MCF 10A (cell line): ENCODE measurements at regions not wholly inside any gene's neighbourhood (a gene's known extent, or its start where the extent isn't known, plus 50 kb on each side); places are given as distances from the start of the nearest gene placed in this dataset.
"Not testable (repeated sequence)": the region's sequence is repeated elsewhere in the genome, so short reads cannot be mapped to it uniquely, and the experiment has no call there.

Experiments used
- BruUV-seq: library from RNA; stranded (reverse); fragments of 400-500 nt; replicated peaks from 2 replicates; lab custom pipeline; 2021; lab: Mats Ljungman, UMichigan
- CTCF ChIA-PET: fragments of 300-600 bp; sonication (Branson Sonifier 250); formaldehyde crosslinking; extraction: SDS; loops from one replicate; lab custom pipeline; 2021; ENCODE audit warnings: antibody characterized with exemption, inconsistent platforms; lab: Yijun Ruan, JAX
- POLR2A ChIA-PET: fragments of 300-600, 350-650 bp; sonication (Branson Sonifier 250); formaldehyde crosslinking; extraction: SDS; loops from one replicate; lab custom pipeline; 2020; ENCODE audit warnings: antibody characterized with exemption, inconsistent platforms; lab: Yijun Ruan, JAX
- DNase-seq: peaks from one replicate; pipeline ENCODE4 v3.0.0-alpha.2; 2018; ENCODE audit not compliant: unreplicated experiment
- H3K27ac Mint-ChIP-seq: one replicate; pipeline ENCODE4 v1.8.0; 2022; ENCODE audit warnings: mild to moderate bottlenecking, low read depth, mixed read lengths; ENCODE audit not compliant: unreplicated experiment
- H3K27me3 Mint-ChIP-seq: one replicate; pipeline ENCODE4 v1.8.0; 2022; ENCODE audit warnings: mixed read lengths; ENCODE audit not compliant: insufficient read depth, unreplicated experiment
- H3K36me3 Mint-ChIP-seq: one replicate; pipeline ENCODE4 v1.8.0; 2022; ENCODE audit warnings: mild to moderate bottlenecking, moderate library complexity, mixed read lengths; ENCODE audit not compliant: insufficient read depth, unreplicated experiment
- H3K4me1 Mint-ChIP-seq: one replicate; pipeline ENCODE4 v1.8.0; 2022; ENCODE audit warnings: mixed read lengths; ENCODE audit not compliant: insufficient read depth, unreplicated experiment
- H3K4me3 Mint-ChIP-seq: one replicate; pipeline ENCODE4 v1.8.0; 2022; ENCODE audit warnings: mild to moderate bottlenecking, moderate library complexity, mixed read lengths; ENCODE audit not compliant: unreplicated experiment
- H3K9me3 Mint-ChIP-seq: one replicate; pipeline ENCODE4 v1.8.0; 2022; ENCODE audit warnings: mixed read lengths; ENCODE audit not compliant: unreplicated experiment
- CTCF ChIP-seq: fragments of 200-600 bp; IDR thresholded peaks from one replicate; pipeline ENCODE4 v1.8.0; 2022; ENCODE audit warnings: antibody characterized with exemption, mild to moderate bottlenecking; ENCODE audit not compliant: unreplicated experiment
- intact Hi-C: fragments of 100-400 bp; cut with micrococcal nuclease; formaldehyde crosslinking; loops from 2 replicates; pipeline ENCODE4 v1.14.1; 2022

DNA sequence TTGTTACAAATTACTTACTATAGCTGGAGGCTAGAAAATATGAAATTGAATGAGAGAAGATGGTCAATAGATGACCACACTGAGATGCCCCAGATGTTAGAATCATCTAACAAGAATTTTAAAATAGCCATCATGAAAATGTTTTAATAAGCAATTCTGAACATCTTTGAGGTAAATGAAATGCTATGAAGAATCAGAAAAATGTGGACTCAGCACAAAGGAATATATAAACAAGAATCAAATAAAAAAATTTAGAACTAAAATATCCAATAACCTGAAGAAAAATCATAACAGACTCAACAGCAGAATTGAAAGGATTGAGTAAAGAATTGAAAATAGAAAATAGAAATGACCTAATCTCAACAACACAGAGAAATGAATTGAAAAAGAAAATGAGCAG is 248.5 kb downstream of the PRDM9 start:
- peaks cover 5% of the 10 kb centered on the region for H3K9me3 Mint-ChIP-seq

DNA sequence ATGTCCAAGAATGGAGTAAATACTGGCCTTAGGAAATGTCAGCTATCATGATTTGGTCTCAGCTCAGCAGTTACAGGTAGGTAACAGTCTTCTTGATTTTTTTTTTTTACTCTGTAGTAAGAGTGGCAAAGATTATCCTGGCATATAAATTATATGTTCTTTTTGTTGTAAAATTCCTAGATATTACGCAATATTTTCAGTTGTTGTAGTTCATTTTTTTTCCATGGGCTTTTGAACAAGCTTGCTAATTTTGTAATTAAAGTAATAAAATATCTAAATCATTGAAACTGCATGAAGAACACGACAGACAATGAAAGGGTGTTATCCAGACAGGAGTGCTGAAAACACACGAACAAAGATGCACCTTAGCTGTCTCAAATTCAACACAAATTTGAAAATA is 249.4 kb downstream of the PRDM9 start:
- CTCF ChIA-PET: interaction anchor here (1.1 kb wide), 1 partner anchor 309 kb away, joined by 3 read pairs; no protein-coding TSS in a partner anchor
- H3K27me3 Mint-ChIP-seq: no peaks in the 10 kb centered on the region

More for the DNA sequence above, 248.5 kb downstream of the PRDM9 start:
- no TSS peak for BruUV-seq
- ChIA-PET POLR2A (interaction anchor here (0.6 kb wide), 1 partner anchor 526 kb away, joined by 3 read pairs; no protein-coding TSS in a partner anchor), CTCF (interaction anchor here (0.6 kb wide), 1 partner anchor 1029 kb away, joined by 3 read pairs; no protein-coding TSS in a partner anchor)
- H3K36me3 Mint-ChIP-seq: no peaks in the 10 kb centered on the region
- intact Hi-C loops: no loop called here
- peaks cover 6% of the 10 kb centered on the region for H3K4me1 Mint-ChIP-seq
- no peak overlapping the region for H3K27ac Mint-ChIP-seq
- TF ChIP-seq CTCF: no peak
- DNase-seq: no peak
- H3K4me3 Mint-ChIP-seq: no peak overlapping the region
- no peaks in the 10 kb centered on the region for H3K27me3 Mint-ChIP-seq

DNA sequence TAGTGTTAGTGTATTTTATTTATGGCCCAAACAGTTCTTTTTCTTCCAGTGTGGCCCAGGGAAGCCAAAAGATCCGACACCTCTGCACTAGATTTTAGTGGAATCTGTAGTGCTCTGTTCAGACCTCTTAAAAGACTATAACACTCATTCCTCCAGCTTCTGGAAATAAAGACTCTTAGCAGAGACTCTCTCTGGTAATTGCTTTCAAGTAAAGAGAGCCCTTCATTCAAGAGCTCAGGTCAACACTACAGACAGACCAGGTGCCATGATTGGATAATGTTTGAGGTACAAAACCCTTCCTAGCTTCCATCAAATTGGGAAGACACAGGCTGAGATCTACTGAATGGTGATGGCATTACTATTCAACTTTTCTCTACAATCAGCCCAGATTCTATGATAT is 255.8 kb downstream of the PRDM9 start:
- H3K4me3 Mint-ChIP-seq: no peak overlapping the region
- ChIA-PET POLR2A (interaction anchor here (0.6 kb wide), 1 partner anchor 354 kb away, joined by 3 read pairs; no protein-coding TSS in a partner anchor), CTCF (interaction anchor here (0.6 to 1.6 kb wide), 2 partner anchors 57 to 555 kb away, joined by 3 to 4 read pairs; no protein-coding TSS in a partner anchor)
- intact Hi-C loops: no loop called here
- no peaks in the 10 kb centered on the region for H3K9me3 Mint-ChIP-seq
- TF ChIP-seq CTCF: no peak
- H3K4me1 Mint-ChIP-seq: no peaks in the 10 kb centered on the region
- no peaks in the 10 kb centered on the region for H3K36me3 Mint-ChIP-seq
- no peak overlapping the region for H3K27ac Mint-ChIP-seq
- no peaks in the 10 kb centered on the region for H3K27me3 Mint-ChIP-seq
- no peak for DNase-seq
- BruUV-seq: no TSS peak

More for the DNA sequence above, 249.4 kb downstream of the PRDM9 start:
- intact Hi-C loops: no loop called here
- DNase-seq: no peak
- Mint-ChIP-seq H3K9me3 (no peaks in the 10 kb centered on the region), H3K4me1 (peaks cover 6% of the 10 kb centered on the region), H3K4me3 (no peak overlapping the region), H3K36me3 (no peaks in the 10 kb centered on the region), H3K27ac (no peak overlapping the region)
- BruUV-seq: no TSS peak
- no peak for TF ChIP-seq CTCF
- POLR2A ChIA-PET: no interaction called here

DNA sequence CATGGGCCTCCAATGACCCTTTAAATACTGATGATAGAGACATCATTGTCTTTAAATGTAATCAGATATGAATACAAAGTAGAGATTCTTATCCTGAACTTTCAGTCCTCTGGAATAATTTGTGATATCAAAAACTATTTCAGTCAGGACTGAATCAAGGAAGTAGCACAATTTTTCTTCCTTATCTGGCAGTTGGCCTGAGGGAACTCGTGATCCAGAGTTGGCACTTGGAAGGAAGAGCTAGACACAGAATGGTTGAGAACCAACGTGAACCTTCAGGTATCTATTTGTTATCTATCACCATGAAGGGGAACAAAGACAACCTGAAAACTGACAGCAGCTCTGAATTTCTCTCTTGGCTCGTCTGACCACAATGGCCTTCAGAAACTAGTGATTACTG is 269.3 kb downstream of the PRDM9 start:
- no peak overlapping the region for H3K4me3 Mint-ChIP-seq
- H3K27me3 Mint-ChIP-seq: no peaks in the 10 kb centered on the region
- H3K27ac Mint-ChIP-seq: no peak overlapping the region
- intact Hi-C loops: no loop called here
- no peaks in the 10 kb centered on the region for H3K9me3 Mint-ChIP-seq
- H3K36me3 Mint-ChIP-seq: no peaks in the 10 kb centered on the region
- BruUV-seq: no TSS peak
- DNase-seq: no peak
- CTCF ChIA-PET: interaction anchor here (0.7 to 0.9 kb wide), 2 partner anchors 36 to 424 kb away, joined by 3 to 4 read pairs; no protein-coding TSS in a partner anchor
- TF ChIP-seq CTCF: no peak
- POLR2A ChIA-PET: no interaction called here
- H3K4me1 Mint-ChIP-seq: no peaks in the 10 kb centered on the region

- POLR2A ChIA-PET, H3K27ac Mint-ChIP-seq, BruUV-seq, H3K36me3 Mint-ChIP-seq, intact Hi-C loops, H3K4me1 Mint-ChIP-seq, H3K9me3 Mint-ChIP-seq, H3K4me3 Mint-ChIP-seq, H3K27me3 Mint-ChIP-seq: not testable (repeated sequence)
- DNase-seq: peak; percentile 8
- CTCF ChIA-PET: interaction anchor here (0.6 kb wide), 2 partner anchors 451 to 947 kb away, joined by 3 read pairs; partner anchors contain the start of gene CDH12
These were observed 292.9 kb downstream of the PRDM9 start for GRCh38 chr5:23800307-23800706.
